ENCODE measurements at regions not wholly inside any gene's neighbourhood (a gene's known extent, or its start where the extent isn't known, plus 50 kb on each side); places are given as distances from the start of the nearest gene placed in this dataset.
A peak's percentile ranks its signal among the peaks of the same experiment; 100 is the strongest.

- peak in 1 of 2 donors; percentile 64 for DNase-seq
- no peak for TF ChIP-seq POLR2AphosphoS5 (IDR thresholded peaks at IDR 0.05)
- TF ChIP-seq, protein P1, sequence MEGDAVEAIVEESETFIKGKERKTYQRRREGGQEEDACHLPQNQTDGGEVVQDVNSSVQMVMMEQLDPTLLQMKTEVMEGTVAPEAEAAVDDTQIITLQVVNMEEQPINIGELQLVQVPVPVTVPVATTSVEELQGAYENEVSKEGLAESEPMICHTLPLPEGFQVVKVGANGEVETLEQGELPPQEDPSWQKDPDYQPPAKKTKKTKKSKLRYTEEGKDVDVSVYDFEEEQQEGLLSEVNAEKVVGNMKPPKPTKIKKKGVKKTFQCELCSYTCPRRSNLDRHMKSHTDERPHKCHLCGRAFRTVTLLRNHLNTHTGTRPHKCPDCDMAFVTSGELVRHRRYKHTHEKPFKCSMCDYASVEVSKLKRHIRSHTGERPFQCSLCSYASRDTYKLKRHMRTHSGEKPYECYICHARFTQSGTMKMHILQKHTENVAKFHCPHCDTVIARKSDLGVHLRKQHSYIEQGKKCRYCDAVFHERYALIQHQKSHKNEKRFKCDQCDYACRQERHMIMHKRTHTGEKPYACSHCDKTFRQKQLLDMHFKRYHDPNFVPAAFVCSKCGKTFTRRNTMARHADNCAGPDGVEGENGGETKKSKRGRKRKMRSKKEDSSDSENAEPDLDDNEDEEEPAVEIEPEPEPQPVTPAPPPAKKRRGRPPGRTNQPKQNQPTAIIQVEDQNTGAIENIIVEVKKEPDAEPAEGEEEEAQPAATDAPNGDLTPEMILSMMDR (IDR thresholded peaks at IDR 0.05) = no peak
- TF ChIP-seq EP300 (IDR thresholded peaks at IDR 0.05) = no peak
- no peak for TF ChIP-seq POLR2A (IDR thresholded peaks at IDR 0.05)
- Histone ChIP-seq H3K36me3 (no peaks in the 10 kb centered on the region), H3K4me1 (peaks cover 0 to 26% (median 5%) of the 10 kb centered on the region in 4 donors), H3K27me3 (no peaks in the 10 kb centered on the region), H3K27ac (no peak overlapping the region), H3K9me3 (no peaks in the 10 kb centered on the region), H3K4me3 (no peak overlapping the region)
- 33 to 55% (median 46%) methylated on average over 2 of the region's 2 CpGs for whole genome bisulfite sequencing, 5 donors
- intact Hi-C loops (cut with DNase I; ENCODE audit: low total_unique reads) = no loop called here
These were observed 135.0 kb upstream of the KL start for GRCh38 chr13:32881074-32881776.

- 14 to 44% (median 28%) methylated on average over 2 of the region's 2 CpGs for WGBS, 5 donors
- H3K4me3 ChIP-seq = no peak overlapping the region
- H3K36me3 ChIP-seq = no peaks in the 10 kb centered on the region
- peaks cover 0 to 26% (median 5%) of the 10 kb centered on the region in 4 donors for H3K4me1 ChIP-seq
- no peak for TF ChIP-seq POLR2A (IDR thresholded peaks at IDR 0.05)
- TF ChIP-seq, protein P1 (IDR thresholded peaks at IDR 0.05) = no peak
- TF ChIP-seq POLR2AphosphoS5 (IDR thresholded peaks at IDR 0.05) = no peak
- TF ChIP-seq EP300 (IDR thresholded peaks at IDR 0.05) = no peak
- H3K27ac ChIP-seq = no peak overlapping the region
- H3K9me3 ChIP-seq = peaks cover 0 to under 1% (median 0%) of the 10 kb centered on the region in 4 donors
- peak in 1 of 2 donors; percentile 55 for DNase-seq
- intact Hi-C loops (cut with DNase I; ENCODE audit: low total_unique reads) = no loop called here
- H3K27me3 ChIP-seq = no peaks in the 10 kb centered on the region
These were observed 134.5 kb upstream of the KL start for GRCh38 chr13:32881777-32882145.

DNA sequence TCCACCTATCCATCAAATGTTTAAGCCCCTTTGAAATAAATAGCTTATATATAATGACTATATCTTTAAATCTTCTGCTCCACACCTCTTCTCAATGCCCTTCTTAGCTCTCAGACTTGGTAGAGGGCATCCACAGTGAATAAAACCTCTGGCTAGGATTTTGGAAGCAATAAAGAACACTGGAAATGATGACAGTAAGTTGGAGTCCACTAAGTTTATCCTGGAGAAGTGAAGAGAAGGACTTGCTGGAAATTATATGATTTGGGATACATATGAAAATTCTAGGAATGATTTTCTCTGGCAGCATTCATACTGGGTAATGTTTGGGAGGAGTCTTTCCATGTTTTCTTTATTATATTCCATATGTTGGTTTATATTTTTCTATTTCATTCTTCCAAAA lies 133.5 kb upstream of the KL start:
- no peak for TF ChIP-seq EP300 (IDR thresholded peaks at IDR 0.05)
- TF ChIP-seq POLR2A (IDR thresholded peaks at IDR 0.05) = no peak
- TF ChIP-seq POLR2AphosphoS5 (IDR thresholded peaks at IDR 0.05) = no peak
- TF ChIP-seq, protein P1 (IDR thresholded peaks at IDR 0.05) = no peak
- Histone ChIP-seq H3K9me3 (peaks cover 4 to 10% (median 9%) of the 10 kb centered on the region in 4 donors), H3K4me1 (peaks cover 0 to 26% (median 5%) of the 10 kb centered on the region in 4 donors), H3K4me3 (no peak overlapping the region), H3K27ac (no peak overlapping the region), H3K36me3 (no peaks in the 10 kb centered on the region), H3K27me3 (no peaks in the 10 kb centered on the region)
- no peak for DNase-seq
- intact Hi-C loops (cut with DNase I; ENCODE audit: low total_unique reads) = no loop called here

DNA sequence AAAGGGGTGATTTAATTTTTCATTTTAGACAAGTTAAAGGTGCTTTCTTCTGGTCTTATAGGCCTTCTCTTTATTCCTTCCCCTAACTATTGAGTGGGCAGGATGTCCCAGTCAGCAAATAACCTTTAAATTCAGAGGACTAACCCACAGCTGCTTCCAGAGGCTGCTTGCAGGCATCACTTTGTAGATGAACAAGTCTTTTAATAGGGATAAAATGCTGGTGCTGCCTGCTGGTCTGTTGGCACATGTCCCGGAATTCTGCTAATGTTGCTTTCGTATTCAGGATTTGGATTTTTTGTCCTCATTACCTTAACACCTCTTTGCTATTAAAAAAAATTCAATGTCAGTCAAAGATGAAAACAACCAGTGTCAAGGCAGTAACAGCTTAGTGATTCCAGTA lies 132.7 kb upstream of the KL start:
- Histone ChIP-seq H3K4me3 (no peak overlapping the region), H3K9me3 (peaks cover 4 to 16% (median 14%) of the 10 kb centered on the region in 4 donors), H3K36me3 (no peaks in the 10 kb centered on the region), H3K4me1 (peaks cover 0 to 26% (median 5%) of the 10 kb centered on the region in 4 donors), H3K27me3 (no peaks in the 10 kb centered on the region), H3K27ac (no peak overlapping the region)
- intact Hi-C loops (cut with DNase I; ENCODE audit: low total_unique reads) = no loop called here
- WGBS, 5 donors = 15 to 27% (median 22%) methylated on average over 2 of the region's 2 CpGs
- TF ChIP-seq, protein P1 (IDR thresholded peaks at IDR 0.05) = no peak
- TF ChIP-seq POLR2AphosphoS5 (IDR thresholded peaks at IDR 0.05) = no peak
- DNase-seq = peak in 1 of 2 donors; percentile 66
